Adrenal gland (tissue), 9 donors: ENCODE measurements at regions not wholly inside any gene's neighbourhood (a gene's known extent, or its start where the extent isn't known, plus 50 kb on each side); places are given as distances from the start of the nearest gene placed in this dataset.

Experiments used
- DNase-seq, 7 donors: peaks; one replicate each; pipeline ENCODE4 v3.0.0-alpha.2; 2019 to 2020
- H3K27ac ChIP-seq, 5 donors: fragments of 200-600 bp; sonication (generic) in 4 of 5; 1 replicate in 3 of 5; 2 replicates in 2 of 5; pipeline versions ENCODE4 v1.5.1 to v1.8.0; 2016 to 2020; ENCODE audit warnings: mild to moderate bottlenecking in 1 of 5
- H3K27me3 ChIP-seq: fragments of 200-600 bp; 2 replicates; pipeline ENCODE4 v1.8.0; 2021
- H3K36me3 ChIP-seq, 2 donors: fragments of 200-600 bp; replicated peaks in 1 of 2; 1 replicate in 1 of 2; 2 replicates in 1 of 2; pipeline versions ENCODE4 v1.5.1 to v1.8.0; 2018 to 2022
- H3K4me1 ChIP-seq, 2 donors: fragments of 200-600 bp; replicated peaks in 1 of 2; 1 replicate in 1 of 2; 2 replicates in 1 of 2; pipeline versions ENCODE4 v1.5.1 to v1.8.0; 2018 to 2021
- H3K4me3 ChIP-seq, 4 donors: fragments of 200-600 bp; sonication (generic) in 3 of 4; one replicate each; pipeline ENCODE4 v1.5.1; 2016 to 2018
- H3K9me3 ChIP-seq, 3 donors: fragments of 200-600 bp; sonication (generic) in 1 of 3; replicated peaks in 1 of 3; 1 replicate in 2 of 3; 2 replicates in 1 of 3; pipeline versions ENCODE4 v1.5.1 to v1.8.0; 2016 to 2021
- POLR2A ChIP-seq, 2 donors: fragments of 450-650 bp; IDR thresholded peaks; one replicate each; pipeline ENCODE4 v1.6.1; 2017; ENCODE audit warnings: antibody characterized with exemption in 2 of 2, mild to moderate bottlenecking in 2 of 2, moderate library complexity in 1 of 2
- WGBS, 4 donors: extraction: QIAGEN DNeasy Blood & Tissue Kit in 2 of 4; methylation state at CpG; one replicate each; pipeline versions ENCODE4 v1.1.5 to v1.1.7; 2013 to 2017; 5-methylcytosine and 5-hydroxymethylcytosine counted together
- intact Hi-C, 2 donors: fragments of 100-400 bp; cut with DNase I; formaldehyde crosslinking; loops; one replicate each; pipeline versions ENCODE4 v1.14.1 to v1.15.0; 2022 to 2023
- TF ChIP-seq, protein P1 (sequence below), 6 experiments: fragments of 450-650 bp in 4 of 6; fragments of 200-600 bp in 2 of 6; sonication (generic) in 1 of 6; IDR thresholded peaks; 1 replicate in 5 of 6; 2 replicates in 1 of 6; pipeline versions ENCODE4 v1.5.1 to v1.8.0; 2016 to 2021; ENCODE audit warnings: antibody characterized with exemption in 6 of 6, mild to moderate bottlenecking in 2 of 6, moderate library complexity in 1 of 6
- donor health status: healthy with polysubstance abuse.
- donor health status: Bipolar disorder and iron deficiency.
- donor health status: DM: yes; HTN: yes; CAD: no.
- donor health status: DM: no; HTN: no; CAD: no.
- donor health status: DM: no; HTN: no; CAD: no.

DNA sequence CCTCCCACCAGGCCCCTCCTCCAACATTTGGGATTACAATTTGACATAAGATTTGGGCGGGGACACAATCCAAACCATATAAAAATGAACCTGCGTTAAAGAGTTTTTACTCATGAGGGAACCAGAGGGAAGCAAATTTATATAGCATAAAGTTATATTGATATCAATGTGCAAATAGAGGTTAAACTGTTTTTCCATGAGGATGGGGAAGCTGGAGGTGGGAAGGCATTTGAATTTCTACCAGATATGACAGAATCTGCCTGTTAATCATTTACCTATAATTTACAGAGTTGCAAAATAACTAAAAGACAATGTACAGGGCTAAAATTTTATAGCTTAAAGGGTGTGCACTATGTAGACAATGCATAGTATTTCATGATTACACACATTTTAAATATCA, 322.0 kb upstream of the FKBP1C start:
- Histone ChIP-seq H3K9me3 (no peaks in the 10 kb centered on the region), H3K27ac (no peak overlapping the region), H3K27me3 (no peaks in the 10 kb centered on the region), H3K4me3 (no peak overlapping the region), H3K36me3 (no peaks in the 10 kb centered on the region), H3K4me1 (no peaks in the 10 kb centered on the region)
- intact Hi-C loops: no loop called here
- DNase-seq: no peak
- 79 to 90% (median 86%) methylated on average over 2 of the region's 2 CpGs for WGBS, 4 donors
- TF ChIP-seq, protein P1, sequence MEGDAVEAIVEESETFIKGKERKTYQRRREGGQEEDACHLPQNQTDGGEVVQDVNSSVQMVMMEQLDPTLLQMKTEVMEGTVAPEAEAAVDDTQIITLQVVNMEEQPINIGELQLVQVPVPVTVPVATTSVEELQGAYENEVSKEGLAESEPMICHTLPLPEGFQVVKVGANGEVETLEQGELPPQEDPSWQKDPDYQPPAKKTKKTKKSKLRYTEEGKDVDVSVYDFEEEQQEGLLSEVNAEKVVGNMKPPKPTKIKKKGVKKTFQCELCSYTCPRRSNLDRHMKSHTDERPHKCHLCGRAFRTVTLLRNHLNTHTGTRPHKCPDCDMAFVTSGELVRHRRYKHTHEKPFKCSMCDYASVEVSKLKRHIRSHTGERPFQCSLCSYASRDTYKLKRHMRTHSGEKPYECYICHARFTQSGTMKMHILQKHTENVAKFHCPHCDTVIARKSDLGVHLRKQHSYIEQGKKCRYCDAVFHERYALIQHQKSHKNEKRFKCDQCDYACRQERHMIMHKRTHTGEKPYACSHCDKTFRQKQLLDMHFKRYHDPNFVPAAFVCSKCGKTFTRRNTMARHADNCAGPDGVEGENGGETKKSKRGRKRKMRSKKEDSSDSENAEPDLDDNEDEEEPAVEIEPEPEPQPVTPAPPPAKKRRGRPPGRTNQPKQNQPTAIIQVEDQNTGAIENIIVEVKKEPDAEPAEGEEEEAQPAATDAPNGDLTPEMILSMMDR (IDR thresholded peaks at IDR 0.05): no peak
- no peak for TF ChIP-seq POLR2A (IDR thresholded peaks at IDR 0.05)

DNA sequence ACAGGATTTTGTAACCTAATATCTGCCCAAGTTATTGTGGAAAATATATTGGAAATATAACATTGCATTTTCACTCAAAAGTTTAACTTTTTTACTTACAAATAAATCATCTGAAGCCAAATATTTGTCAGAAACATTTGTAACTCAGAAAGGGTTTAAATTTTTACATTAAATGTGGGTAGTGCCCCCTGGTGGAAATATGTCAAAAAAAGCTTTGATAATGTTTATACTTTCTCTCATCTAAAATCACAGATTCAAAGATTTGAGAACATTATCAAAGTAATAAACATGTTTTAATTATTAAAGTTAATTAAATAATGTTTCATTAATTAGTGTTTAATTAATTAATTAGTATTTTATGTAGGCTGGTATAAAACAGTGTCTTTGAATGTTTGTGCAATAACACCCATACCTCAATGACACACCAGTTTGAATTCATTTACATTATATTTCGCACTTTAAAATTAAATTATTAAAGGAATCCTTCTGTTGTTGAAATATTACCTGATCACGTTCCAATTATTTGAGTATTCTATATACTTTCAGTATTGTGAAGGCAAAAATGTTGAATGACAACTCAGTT, 320.1 kb upstream of the FKBP1C start:
- intact Hi-C loops: no loop called here
- 16 to 26% (median 21%) methylated on average over 2 of the region's 2 CpGs for WGBS, 4 donors
- H3K9me3 ChIP-seq: no peaks in the 10 kb centered on the region
- DNase-seq: no peak
- H3K27ac ChIP-seq: no peak overlapping the region
- no peaks in the 10 kb centered on the region for H3K27me3 ChIP-seq
- H3K4me3 ChIP-seq: no peak overlapping the region
- TF ChIP-seq POLR2A (IDR thresholded peaks at IDR 0.05): no peak
- TF ChIP-seq, protein P1 (IDR thresholded peaks at IDR 0.05): peak in 1 of 6 experiments; percentile 44
- H3K36me3 ChIP-seq: no peaks in the 10 kb centered on the region
- H3K4me1 ChIP-seq: no peaks in the 10 kb centered on the region

DNA sequence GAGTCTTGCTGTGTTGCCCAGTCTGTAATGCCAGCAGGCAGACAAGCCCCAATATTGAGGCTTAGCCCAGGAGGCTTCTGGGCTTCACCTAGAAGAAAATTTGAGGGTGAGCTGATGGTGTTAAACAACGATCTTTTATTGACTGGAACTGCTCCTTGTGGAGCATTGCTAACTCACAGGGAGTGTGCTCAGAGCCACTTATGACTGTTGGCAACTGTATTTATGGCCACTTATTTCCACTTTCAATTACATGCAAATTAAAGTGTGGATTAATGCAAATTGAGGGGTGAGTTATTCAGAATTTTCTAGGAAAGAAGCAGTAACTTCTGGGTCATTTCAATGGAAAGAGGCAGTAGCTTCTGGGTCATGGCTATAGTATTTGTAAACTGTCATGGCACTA, 317.2 kb upstream of the FKBP1C start:
- DNase-seq: no peak
- H3K4me1 ChIP-seq: no peaks in the 10 kb centered on the region
- intact Hi-C loops: no loop called here
- H3K27ac ChIP-seq: no peak overlapping the region
- no peaks in the 10 kb centered on the region for H3K27me3 ChIP-seq
- WGBS, 4 donors: 71 to 92% (median 78%) methylated on average over 1 of the region's 1 CpG
- no peaks in the 10 kb centered on the region for H3K9me3 ChIP-seq
- no peak overlapping the region for H3K4me3 ChIP-seq
- TF ChIP-seq, protein P1 (IDR thresholded peaks at IDR 0.05): no peak
- TF ChIP-seq POLR2A (IDR thresholded peaks at IDR 0.05): no peak
- H3K36me3 ChIP-seq: no peaks in the 10 kb centered on the region

DNA sequence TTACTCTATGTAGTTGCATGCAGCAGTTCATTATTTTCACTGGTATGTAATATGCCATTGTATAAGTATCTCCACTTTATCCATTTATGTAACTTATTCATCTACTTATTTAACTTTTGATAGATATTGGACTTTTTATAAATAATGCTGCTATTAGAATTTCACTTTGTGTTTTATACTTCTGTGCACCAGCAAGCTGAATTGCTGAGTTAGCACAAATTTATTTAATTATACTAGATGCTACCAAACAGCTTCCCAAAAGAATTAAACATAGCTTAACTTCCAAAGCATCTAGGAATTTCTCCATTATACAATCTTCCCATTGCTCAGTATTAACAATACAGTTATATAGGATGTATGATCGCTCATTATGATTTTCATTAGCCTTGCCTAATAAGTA, 308.0 kb upstream of the FKBP1C start:
- no peaks in the 10 kb centered on the region for H3K9me3 ChIP-seq
- WGBS, 4 donors: 66 to 89% (median 76%) methylated on average over 1 of the region's 1 CpG
- no peak overlapping the region for H3K4me3 ChIP-seq
- H3K4me1 ChIP-seq: no peaks in the 10 kb centered on the region
- DNase-seq: no peak
- no peaks in the 10 kb centered on the region for H3K36me3 ChIP-seq
- intact Hi-C loops: no loop called here
- no peaks in the 10 kb centered on the region for H3K27me3 ChIP-seq
- no peak overlapping the region for H3K27ac ChIP-seq
- no peak for TF ChIP-seq POLR2A (IDR thresholded peaks at IDR 0.05)
- TF ChIP-seq, protein P1 (IDR thresholded peaks at IDR 0.05): no peak
